Left renal cortex interstitium (tissue), 4 donors: ENCODE measurements at regions not wholly inside any gene's neighbourhood (a gene's known extent, or its start where the extent isn't known, plus 50 kb on each side); places are given as distances from the start of the nearest gene placed in this dataset.
A peak's percentile ranks its signal among the peaks of the same experiment; 100 is the strongest.
"Not testable (repeated sequence)": the region's sequence is repeated elsewhere in the genome, so short reads cannot be mapped to it uniquely, and the experiment has no call there.

ENCODE experiments used
- DNase-seq, 4 donors: peaks; one replicate each; pipeline ENCODE4 v3.0.0-alpha.2; 2013; ENCODE audit warnings: low read depth in 4 of 4, low spot score in 2 of 4, missing footprints in 1 of 4

DNA sequence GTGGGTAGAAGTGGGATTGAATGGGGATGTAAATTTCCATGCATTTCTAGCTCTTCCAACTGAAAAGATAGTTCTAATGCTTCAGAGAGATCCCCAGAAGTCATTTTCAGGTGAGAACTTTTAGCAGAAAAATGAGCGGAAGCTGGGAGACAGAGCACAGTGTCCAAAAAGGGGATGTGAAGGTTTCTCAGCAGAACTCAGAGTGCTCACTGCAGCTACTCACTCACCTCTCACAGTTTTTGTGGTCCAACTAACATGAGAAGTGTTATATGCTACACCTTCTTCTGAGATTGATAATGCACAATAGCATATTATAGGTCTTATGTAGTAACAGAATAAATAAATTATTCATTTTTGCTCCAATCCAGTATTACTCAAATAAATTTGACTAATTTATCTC lies 519.2 kb upstream of the HS3ST5 start:
- no peak for DNase-seq

DNA sequence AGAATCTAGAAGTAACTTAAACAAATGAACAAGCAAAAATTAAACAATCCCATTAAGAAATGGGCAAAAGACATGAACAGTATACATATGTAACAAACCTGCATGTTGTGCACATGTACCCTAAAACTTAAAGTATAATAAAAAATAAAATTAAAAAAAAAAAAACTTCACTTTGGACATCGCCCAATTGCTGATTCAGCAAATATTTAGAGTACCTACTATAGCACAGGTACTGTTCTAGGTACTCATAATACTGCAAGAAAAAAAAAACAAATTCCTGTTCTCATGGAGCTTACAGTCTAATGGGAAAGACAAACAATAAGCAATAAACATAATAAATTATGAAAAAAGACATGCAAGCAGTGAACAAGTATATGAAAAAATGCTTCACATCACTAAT lies 501.5 kb upstream of the HS3ST5 start:
- DNase-seq, result no peak

DNA sequence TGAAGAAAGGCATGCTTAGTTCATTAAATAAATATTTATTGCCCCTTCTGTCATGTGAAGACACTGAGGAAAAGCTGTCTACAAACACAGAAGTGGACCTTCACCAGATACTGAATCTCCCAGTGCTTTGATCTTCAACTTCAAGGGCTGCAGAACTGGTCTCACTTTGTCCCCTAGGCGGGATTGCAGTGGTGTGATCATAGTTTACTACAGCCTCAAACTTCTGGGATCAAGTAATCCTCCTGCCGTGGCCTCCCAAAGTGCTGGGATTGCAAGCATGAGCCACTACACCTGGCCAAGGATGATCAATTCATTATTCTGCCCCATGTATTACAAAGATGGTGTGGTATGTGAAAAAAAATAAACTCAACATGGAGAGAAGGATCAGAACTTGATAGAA lies 496.2 kb upstream of the HS3ST5 start:
- DNase-seq, result no peak

DNA sequence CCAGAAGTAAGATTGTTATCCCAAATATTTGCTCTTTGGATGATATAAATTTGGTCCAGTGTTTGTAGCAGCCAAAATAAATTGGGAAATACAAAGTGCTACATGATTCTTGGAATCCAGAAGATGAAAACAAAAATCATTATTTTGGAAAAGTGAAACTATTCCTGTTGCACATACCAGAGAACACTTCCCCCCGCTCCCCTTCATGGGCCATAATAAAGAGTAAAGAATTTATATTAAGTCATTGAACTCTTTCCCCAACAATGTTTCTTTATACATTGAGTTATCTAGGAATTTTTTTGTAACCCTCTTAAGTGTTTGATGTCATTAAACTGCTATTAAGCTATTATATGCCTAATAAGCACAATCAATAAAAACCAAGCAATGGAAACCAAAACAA lies 490.4 kb upstream of the HS3ST5 start:
- DNase-seq, result no peak

- no peak for DNase-seq
These were observed 487.7 kb upstream of the HS3ST5 start for GRCh38 chr6:114830515-114830914.

GRCh38 chr6:114827135-114827534 lies 484.3 kb upstream of the HS3ST5 start:
- DNase-seq, result no peak

GRCh38 chr6:114824409-114824808 lies 481.6 kb upstream of the HS3ST5 start:
- DNase-seq, result no peak

- no peak for DNase-seq
These were observed 473.9 kb upstream of the HS3ST5 start for GRCh38 chr6:114816678-114817077.

- no peak for DNase-seq
These were observed 467.6 kb upstream of the HS3ST5 start for GRCh38 chr6:114810468-114810867.

DNA sequence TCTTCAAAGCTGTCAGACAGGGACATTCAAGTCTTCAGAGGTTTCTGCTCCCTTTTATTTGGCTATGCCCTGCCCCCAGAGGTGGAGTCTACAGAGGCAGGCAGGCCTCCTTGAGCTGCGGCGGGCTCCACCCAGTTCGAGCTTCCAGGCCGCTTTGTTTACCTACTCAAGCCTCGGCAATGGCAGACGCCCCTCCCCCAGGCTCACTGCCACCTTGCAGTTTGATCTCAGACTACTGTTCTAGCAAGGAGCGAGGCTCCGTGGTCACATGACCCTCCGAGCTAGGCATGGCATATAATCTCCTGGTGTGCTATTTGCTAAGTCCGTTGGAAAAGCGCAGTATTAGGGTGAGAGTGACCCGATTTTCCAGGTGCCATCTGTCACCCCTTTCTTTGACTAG lies 462.6 kb upstream of the HS3ST5 start:
- DNase-seq, result not testable (repeated sequence)

DNA sequence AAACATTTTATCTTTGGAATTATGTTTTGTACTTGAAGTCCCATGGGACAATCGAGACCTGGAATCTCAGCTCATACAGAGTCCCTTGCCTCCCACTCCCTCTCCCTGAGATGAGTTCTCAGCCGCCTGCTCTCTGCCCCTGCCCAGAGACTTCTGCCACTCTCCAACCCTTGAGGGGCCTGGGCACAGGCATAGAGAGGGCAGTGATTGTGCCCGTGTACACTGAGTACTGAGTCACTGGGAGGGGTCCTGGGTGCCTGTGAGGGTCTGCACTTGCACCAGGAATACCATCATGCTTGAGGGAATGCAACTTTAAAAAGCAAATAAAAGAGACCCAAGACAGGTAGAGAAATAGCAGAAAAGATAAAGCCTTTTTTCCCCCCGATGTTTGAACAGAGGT lies 453.8 kb upstream of the HS3ST5 start:
- DNase-seq, result no peak

DNA sequence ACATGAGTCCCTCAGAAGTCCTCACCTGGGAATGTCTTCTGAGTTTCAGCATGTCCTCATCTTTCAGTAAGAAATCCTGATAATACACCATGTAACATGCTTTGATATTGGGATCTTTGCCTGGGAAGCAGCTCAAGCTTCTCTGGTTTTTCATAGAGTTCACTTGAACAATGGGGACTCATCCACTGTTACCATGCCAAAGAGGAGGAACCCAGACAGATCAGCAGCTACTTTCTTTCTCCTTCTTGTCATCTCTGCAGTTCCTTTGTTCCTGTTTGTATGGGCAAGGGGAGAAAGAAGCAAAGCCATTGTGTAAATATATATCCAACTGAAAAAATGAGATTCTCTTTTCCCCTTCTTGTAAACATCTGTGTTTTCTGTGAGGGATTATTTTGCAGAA lies 450.6 kb upstream of the HS3ST5 start:
- no peak for DNase-seq

DNA sequence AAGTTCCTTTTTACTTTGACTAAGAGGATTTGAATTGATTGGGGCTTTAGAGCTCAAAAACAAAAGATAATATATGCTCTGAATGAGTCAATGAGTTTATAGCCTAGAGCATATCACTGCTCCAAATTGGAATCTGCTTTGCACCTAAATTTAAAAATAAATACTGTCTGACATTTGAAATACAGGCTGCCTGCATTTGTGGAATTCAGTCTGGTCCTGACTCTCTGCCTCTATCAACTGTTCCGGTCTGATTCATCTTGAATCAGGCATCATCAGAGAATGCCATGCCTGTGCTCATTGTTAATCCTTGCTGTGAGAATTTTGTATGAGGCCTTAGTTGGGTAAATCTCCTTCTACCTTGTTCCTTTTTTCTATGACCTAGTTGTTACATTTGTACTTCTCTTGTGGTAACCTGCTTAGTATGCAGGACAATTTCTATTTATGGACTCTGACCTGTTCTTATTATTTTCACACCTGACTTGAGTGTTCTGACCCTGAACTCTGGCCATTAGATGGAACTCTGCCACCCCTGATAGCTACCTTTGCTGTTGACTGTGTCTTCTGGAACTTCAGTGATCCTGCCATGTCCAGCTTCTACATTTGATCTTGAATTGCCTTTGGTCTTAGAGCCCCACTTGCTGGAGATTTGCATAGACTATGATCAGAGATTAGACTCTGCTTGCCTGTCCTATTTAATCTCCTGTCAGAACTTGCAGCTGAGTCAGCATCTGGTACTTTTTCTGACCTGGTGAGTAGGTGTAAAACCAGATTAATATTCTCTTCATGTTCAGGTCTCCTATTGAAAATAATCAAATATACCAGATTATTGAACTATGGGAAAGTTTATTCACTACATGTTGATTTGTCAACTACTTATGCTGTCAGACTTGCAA lies 442.7 kb upstream of the HS3ST5 start:
- no peak for DNase-seq

DNA sequence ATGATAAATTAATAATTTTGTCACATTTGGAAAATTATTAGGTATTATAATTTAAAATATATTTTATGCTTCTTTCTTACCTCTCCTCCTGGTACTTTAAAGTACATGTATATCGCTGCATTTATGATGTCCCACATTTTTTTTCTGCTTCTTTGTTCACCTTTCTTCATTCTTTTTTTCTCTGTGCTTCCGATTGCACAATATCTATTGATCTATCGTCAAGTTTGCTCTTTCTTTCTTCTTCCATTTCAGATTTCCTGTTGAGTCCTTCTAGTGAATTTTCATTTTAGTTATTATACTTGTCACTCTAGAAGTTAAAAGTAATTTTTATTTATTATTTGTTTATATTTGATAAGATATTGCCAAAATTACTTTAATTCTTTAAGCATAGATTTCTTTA lies 441.0 kb upstream of the HS3ST5 start:
- DNase-seq, result no peak

DNA sequence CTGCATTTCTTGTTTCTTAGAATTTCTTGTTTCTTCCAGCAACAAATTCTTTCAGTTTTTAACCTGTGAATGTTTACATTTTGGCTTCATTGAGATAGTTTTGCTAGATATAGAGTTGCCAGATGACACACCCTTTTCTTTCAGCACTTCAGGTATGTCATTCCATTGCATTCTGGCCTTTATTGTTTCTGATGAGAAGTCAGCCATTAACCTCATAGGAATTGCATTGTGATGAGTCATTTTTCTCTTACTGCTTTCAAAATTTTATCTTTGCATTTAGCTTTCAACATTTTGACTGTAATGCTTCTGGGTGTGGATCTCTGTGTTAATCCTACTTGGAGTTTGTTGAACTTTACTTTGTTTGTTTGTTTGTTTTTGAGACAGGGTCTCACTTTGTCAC lies 440.3 kb upstream of the HS3ST5 start:
- DNase-seq, result no peak

DNA sequence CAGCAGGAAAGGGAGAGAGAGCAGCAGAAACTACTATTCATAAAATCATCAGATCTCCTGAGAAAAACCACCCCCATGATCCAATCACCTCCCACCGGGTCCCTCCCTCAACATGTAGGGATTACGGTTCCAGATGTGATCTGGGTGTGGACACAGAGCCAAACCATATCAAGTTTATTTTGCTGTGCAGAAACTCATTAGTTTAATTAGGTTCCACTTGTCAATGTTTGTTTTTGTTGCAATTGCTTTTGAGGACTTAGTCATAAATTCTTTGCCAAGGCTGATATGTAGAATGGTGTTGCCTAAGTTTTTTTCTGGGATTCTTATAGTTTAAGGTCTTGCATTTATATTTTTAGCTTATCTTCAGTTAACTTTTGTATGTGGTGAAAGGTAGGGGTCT lies 422.0 kb upstream of the HS3ST5 start:
- no peak for DNase-seq

DNA sequence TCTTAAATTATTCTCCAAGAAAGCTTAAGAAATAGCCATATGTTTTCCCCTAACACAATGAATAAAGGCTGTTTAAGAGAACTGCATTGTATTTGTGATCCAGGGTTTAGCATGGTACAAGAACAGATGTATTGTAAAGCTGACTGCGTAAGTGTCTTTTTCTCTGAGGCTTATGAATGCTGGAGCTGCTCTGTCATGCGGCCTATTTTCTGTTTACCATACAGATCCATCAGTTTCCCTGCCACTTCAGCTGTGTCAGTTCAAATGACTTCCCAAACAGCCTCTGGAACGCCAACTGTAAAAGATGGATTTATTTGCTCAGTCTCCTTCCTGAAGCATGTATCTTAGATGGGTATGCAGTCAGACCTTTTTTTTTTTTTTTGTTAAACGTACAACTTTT lies 419.3 kb upstream of the HS3ST5 start:
- no peak for DNase-seq

DNA sequence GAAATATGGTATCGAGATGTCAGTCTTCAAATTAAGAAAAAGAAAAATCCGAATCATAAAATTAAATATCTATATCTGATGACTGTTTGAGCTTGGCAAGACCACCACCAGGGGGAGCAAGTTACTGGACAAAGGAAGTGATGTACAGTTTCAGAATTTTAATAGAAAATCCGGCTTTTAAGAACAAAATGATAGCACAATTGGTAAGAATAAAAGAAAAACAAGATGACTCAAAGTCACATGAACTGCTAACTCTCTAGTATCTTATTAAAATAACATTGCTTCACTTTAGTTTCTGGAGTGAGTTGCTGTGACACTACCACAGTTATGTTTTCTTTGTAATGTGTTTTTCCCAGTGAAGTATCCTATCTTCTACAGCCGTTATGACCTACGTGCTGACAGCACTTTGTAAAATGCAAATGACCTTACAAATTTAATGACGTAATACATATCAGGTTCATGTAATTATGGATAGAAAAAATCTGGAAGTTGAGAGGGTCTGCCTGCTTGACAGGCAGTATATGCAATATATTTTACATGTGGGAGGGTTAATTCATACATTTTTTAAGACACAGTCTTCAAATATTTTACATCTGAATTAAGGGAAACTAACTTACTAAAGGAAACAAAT lies 405.3 kb upstream of the HS3ST5 start:
- DNase-seq, result peak; percentile 6 to 21 (median 10)

GRCh38 chr6:114740547-114740946 lies 397.7 kb upstream of the HS3ST5 start:
- DNase-seq, result no peak

DNA sequence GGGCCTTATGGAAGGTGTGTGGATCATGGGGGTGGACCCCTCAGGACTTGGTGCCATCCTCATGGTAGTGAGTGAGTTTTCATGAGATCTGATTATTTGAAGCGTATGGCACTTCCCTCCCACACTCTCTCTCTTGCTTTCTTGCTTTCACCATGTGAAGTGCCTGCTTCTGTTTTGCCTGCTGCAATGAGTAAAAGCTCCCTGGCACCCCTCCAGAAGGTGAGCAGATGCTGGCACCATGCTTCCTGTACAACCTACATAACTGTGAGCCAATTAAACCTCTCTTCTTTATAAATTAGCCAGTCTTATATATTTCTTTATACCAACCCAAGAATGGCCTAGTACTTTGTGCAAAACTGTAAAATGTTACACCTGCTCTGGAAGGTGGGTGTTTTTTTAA lies 396.8 kb upstream of the HS3ST5 start:
- no peak for DNase-seq

DNA sequence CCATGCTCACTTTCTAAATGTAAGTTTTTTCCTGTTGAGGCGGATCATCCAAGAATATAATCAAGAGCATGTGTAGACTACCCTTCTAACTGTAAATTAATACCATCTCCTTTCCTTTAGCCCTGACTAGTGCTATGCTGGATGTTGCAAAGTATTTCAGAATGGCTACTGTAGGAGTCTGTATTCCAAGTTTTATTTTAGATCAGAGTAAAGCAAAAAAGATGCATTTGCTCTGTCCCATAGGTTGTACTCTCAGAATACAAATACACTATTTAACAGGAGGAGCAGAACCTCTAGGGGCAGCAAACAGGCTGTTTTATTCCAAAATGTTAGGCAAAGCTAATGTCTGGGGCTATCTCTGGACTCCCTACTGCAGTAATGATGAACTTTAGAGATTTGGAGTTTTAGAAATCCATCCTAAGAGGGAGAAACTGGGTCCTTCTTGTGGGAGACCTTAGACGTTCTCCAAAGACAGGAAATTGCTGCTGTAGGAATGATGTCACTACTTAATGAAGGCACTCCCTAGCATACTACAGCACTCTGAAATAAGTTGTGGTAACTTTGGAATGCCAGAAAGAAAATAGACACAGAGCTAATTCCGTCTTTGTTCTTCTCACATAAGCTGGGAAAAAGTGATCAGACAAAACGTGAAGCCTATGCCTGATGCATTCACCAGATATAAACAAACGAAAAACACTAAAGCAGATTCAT lies 392.4 kb upstream of the HS3ST5 start:
- no peak for DNase-seq

DNA sequence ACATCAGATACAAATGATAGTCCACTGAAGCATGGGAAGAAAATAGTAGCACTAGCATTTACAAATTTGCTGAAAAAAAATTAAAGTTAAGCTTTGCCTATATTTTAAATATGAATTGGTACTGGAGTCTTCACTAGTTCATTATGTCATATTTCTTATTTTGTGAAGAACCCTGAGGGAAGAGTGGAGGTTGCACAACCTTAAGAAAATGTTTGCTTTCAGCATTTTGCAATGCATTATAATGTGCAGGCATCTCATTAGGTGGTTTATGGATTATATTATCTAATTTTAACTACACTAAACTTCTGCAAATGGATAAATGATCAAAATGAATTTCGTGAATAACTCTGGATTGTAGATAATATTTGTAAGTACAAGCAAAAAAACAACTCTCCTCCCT lies 390.8 kb upstream of the HS3ST5 start:
- DNase-seq, result no peak
